ENCODE measurements at regions not wholly inside any gene's neighbourhood (a gene's known extent, or its start where the extent isn't known, plus 50 kb on each side); places are given as distances from the start of the nearest gene placed in this dataset.

GRCh38 chr20:4320291-4320690 lies 71.2 kb upstream of the ADRA1D start:
- TF ChIP-seq CTCF (conservative IDR thresholded peaks at IDR 0.05; ENCODE audit: low read length), result no peak
- no peak for TF ChIP-seq EZH2phosphoT487 (IDR thresholded peaks at IDR 0.05; ENCODE audit: borderline replicate concordance, low read depth, low read length)
